Activated CD4-positive, alpha-beta T cell treated with anti-CD3 and anti-CD28 coated beads, Interleukin-2, amount 50 U/mL, for 1 hour (primary cell): ENCODE measurements at regions not wholly inside any gene's neighbourhood (a gene's known extent, or its start where the extent isn't known, plus 50 kb on each side); places are given as distances from the start of the nearest gene placed in this dataset.

Source experiments
- DNase-seq: peaks from one replicate; pipeline ENCODE4 v3.0.0-alpha.2; 2020

DNA sequence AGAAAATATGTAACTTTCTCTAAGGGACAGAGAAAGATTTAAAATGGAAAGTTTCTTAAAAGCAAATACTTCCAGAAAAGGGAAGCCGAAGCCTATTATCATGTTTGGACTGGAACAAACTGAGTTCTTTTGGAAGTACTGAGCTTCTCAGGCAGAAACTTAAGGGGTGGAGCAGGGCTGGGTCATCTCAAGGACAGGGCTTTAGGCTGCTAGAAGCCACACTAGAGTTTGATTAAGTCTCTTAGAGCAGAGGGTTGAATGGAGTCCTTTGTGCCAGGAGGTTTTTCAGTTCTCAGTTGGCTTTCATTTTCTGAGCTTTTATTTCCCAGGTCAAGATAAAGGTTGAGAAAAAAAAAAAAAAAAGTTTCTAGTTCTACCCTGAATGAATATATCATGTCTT, 432.7 kb downstream of the SLITRK5 start:
- no peak for DNase-seq

- DNase-seq = no peak
Measured at GRCh38 chr13:88104576-88104975, 433.4 kb downstream of the SLITRK5 start.

GRCh38 chr13:88107570-88107969, 436.4 kb downstream of the SLITRK5 start:
- no peak for DNase-seq

DNA sequence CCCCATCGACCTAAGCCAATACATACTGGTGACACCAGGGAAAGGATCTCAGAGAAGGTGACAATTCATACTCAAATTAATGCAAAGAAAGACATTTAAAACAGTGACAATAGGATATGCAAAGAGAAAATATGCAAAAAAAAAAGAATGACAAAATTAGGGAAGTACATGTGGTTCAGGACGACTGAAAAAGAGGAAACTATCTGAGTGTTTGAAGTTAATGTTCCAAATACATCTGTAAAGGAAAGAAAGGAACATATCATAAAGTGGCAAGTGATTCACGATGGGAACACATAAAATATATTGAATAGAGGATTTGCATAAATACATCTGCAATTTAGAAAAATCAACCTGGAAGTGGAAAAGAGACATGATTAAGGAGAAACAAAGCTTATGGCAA, 441.4 kb downstream of the SLITRK5 start:
- no peak for DNase-seq

- DNase-seq = no peak
Measured at GRCh38 chr13:88115976-88116375, 444.8 kb downstream of the SLITRK5 start.

GRCh38 chr13:88118952-88119351, 447.8 kb downstream of the SLITRK5 start:
- no peak for DNase-seq

GRCh38 chr13:88124142-88124541, 453.0 kb downstream of the SLITRK5 start:
- DNase-seq = no peak

DNA sequence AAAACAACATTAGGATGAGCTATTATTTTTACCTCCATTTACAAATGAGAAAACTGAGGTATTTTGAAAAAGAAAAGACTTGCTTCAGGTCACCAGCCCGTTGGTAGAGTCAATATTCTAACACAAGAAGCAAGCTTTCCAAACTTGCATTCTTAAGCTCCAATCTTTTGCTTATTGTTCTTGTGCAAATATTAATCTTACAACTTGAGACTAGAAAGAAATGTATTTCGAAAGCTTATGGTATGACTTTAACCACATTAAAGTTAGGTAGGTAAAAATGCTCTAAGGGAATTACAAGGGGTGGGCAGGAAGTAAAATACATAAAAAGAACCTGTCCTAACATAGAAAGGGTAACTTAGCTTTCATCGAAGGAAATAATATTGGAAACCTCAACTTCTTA, 453.9 kb downstream of the SLITRK5 start:
- no peak for DNase-seq

GRCh38 chr13:88136098-88136790, 465.1 kb downstream of the SLITRK5 start:
- DNase-seq = no peak

DNA sequence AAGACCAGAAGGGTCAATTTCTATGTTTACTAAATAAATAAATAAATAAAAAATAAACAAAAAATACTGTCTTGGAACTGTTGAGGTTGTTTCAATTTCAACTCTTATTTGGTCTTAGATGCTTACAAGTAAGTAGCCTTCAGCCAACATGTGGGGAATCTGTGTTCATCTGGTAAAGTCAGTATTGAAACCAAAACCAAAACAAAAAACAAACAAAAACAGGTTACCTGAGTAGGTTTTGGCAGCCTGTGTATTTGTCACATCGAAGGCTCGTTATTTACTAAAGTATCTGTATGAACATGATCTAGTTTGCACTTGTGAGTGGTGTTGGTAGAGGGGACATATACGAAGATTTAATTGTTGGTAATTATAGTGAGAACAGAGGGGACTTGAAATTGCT, 471.5 kb downstream of the SLITRK5 start:
- DNase-seq = no peak

GRCh38 chr13:88144580-88144979, 473.4 kb downstream of the SLITRK5 start:
- DNase-seq = no peak

- DNase-seq = no peak
Measured at GRCh38 chr13:88153353-88153752, 482.2 kb downstream of the SLITRK5 start.

GRCh38 chr13:88154001-88154400, 482.8 kb downstream of the SLITRK5 start:
- DNase-seq = no peak

DNA sequence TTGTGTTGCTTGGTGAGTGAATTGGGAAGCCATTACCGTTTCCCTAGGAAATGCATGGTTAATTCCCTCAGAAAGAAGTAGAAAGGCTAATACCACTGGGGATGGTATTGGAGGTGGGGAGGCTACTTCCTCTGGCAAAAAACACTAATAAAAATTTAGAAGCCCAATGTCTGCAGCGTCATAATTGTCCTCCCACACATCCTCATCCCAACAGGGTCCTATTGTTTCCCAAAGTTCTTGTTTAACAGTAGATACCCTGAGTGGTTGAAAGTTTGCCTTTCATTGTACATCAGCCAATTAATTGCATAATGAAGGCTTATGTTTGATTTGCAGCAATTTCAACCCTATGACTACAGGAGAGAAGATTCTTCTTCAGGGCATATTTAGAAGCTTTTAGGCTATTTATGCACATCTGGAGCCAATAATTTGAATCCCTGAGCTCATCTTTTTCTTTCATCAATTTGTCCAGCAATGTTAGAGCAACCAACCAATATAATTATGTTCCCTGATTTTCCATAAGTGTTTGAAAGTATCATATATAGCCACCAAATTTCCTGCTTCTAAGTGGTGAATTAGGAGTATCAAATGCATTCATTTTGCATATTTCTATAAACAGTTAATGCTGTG, 491.0 kb downstream of the SLITRK5 start:
- no peak for DNase-seq

- no peak for DNase-seq
Measured at GRCh38 chr13:88176231-88176630, 505.1 kb downstream of the SLITRK5 start.

DNA sequence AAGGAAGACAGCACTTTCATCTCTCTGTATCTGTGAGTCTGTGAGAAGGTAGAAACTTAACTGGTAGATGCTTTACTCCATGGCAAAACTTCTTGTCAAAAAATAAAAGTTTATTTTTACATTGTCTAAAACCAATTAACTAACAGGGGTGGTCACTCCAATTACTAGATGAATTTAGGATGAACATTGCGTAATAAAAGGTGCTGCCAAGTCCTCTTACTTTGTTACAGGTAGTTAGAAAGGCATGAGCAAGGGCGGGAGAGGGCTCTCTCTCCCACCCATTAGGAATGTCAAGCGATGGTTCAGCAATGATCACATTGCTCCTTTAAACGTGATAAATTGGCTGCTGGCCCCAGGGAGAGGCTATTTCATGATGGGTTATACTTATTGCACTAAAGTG, 512.3 kb downstream of the SLITRK5 start:
- DNase-seq = no peak

GRCh38 chr13:88188986-88189385, 517.8 kb downstream of the SLITRK5 start:
- no peak for DNase-seq

GRCh38 chr13:88189728-88190127, 518.6 kb downstream of the SLITRK5 start:
- no peak for DNase-seq

- no peak for DNase-seq
Measured at GRCh38 chr13:88196106-88196505, 524.9 kb downstream of the SLITRK5 start.

DNA sequence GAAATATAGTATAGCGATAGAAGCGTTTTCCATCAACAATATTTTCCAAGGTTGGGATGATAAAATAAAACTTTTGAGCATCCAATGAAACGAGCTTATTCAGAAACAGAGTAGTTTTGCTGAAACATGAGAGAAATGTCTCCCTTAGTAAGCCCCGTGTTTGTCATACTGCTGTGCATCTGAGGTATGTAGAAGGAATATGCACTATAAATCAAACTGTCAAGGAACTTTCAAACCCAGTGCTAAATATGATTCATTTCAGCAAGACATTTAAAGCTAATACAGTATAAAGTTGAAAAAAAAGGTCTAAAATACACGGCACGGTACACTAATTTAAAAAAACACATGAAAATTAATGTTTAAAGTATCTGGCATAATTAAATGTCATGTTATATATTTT, 546.2 kb downstream of the SLITRK5 start:
- DNase-seq = no peak

DNA sequence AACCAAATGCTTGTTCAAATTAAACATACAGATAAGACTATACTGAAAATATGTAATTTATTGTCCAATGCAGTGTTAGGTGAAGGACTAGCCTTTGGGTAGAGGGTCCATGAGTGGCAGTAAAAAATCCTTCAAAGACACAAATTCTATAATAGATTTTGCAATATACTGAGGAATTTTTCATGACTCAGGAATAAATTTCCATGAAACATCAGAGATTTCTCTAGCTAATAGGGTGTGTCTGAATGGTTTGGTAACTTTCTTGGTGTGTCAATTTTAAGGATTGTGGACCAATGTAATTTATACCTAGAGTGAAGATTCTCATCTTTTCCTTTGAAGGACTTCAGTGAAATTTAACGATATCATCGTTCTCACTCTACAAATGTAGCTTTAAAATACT, 546.7 kb downstream of the SLITRK5 start:
- no peak for DNase-seq

GRCh38 chr13:88223958-88224357, 552.8 kb downstream of the SLITRK5 start:
- no peak for DNase-seq

DNA sequence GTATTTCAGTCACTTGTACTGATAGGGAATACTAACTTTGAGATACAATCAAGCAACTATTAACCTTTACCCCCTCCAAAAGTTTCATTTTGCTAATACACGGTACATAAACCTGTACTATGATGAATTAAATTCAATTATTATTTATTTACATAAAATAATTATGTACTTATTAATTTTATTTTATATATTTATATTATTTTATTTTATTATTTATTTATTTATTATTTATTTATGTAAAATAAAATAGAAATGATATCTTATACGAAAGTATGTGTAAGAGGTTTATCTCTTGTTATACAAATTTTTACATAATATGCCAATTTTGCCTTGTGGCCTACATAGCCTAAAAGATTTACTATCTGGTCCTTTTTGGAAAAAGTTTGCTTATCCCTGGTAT, 564.3 kb downstream of the SLITRK5 start:
- DNase-seq = no peak

GRCh38 chr13:88246239-88246638, 575.1 kb downstream of the SLITRK5 start:
- DNase-seq = no peak

DNA sequence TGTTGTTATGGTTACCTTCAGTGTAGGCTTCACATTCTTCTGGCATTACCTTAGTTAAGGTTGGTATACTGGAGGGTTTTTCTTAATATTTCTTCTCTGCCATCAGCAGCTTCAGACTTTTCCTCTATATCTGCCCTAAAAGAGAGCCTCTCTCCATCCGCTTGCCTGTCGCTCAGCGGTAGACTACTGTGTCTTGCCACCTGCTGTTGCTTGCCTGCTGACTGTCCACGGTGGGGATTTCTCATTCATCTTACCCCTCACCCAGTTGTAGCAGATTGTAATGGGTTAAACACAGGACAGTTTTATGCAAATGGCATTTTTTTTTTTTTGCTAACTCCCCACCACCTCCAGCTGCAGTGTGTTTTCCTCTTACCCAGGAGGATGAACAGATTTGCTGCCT, 577.2 kb downstream of the SLITRK5 start:
- no peak for DNase-seq
